Thoracic aorta (tissue), 2 donors: ENCODE measurements at regions not wholly inside any gene's neighbourhood (a gene's known extent, or its start where the extent isn't known, plus 50 kb on each side); places are given as distances from the start of the nearest gene placed in this dataset.
A peak's percentile ranks its signal among the peaks of the same experiment; 100 is the strongest.

Experiments
- ATAC-seq: fragments of 150-250 bp; one replicate; pipeline ENCODE4 v1.8.0; 2017; ENCODE audit warnings: low read depth; ENCODE audit not compliant: insufficient number of reproducible peaks, low FRiP score
- DNase-seq: peaks from one replicate; pipeline ENCODE4 v3.0.0-alpha.2; 2020; ENCODE audit warnings: low spot score
- H3K27ac ChIP-seq, 2 donors: fragments of 200-600 bp; sonication (generic); 1 replicate in 1 of 2; 2 replicates in 1 of 2; pipeline ENCODE4 v1.5.1; 2016; ENCODE audit warnings: mild to moderate bottlenecking in 2 of 2, moderate library complexity in 2 of 2
- H3K27me3 ChIP-seq: fragments of 200-600 bp; sonication (generic); replicated peaks from 2 replicates; pipeline ENCODE4 v1.6.0; 2016; ENCODE audit warnings: mild to moderate bottlenecking; ENCODE audit not compliant: insufficient read depth
- H3K36me3 ChIP-seq: fragments of 200-600 bp; sonication (generic); one replicate; pipeline ENCODE4 v1.5.1; 2016
- H3K4me1 ChIP-seq, 2 donors: fragments of 200-600 bp; sonication (generic); 1 replicate in 1 of 2; 2 replicates in 1 of 2; pipeline versions ENCODE4 v1.5.1 to v1.6.0; 2016; ENCODE audit warnings: low read depth in 2 of 2, mild to moderate bottlenecking in 1 of 2; ENCODE audit not compliant: control insufficient read depth in 1 of 2
- H3K4me3 ChIP-seq: fragments of 200-600 bp; sonication (generic); 2 replicates; pipeline ENCODE4 v1.5.1; 2016; ENCODE audit warnings: mild to moderate bottlenecking
- H3K9me3 ChIP-seq: fragments of 200-600 bp; sonication (generic); 2 replicates; pipeline ENCODE4 v1.5.1; 2016
- CTCF ChIP-seq: fragments of 200-600 bp; sonication (generic); IDR thresholded peaks from one replicate; pipeline ENCODE4 v1.5.1; 2019; ENCODE audit warnings: antibody characterized with exemption

DNA sequence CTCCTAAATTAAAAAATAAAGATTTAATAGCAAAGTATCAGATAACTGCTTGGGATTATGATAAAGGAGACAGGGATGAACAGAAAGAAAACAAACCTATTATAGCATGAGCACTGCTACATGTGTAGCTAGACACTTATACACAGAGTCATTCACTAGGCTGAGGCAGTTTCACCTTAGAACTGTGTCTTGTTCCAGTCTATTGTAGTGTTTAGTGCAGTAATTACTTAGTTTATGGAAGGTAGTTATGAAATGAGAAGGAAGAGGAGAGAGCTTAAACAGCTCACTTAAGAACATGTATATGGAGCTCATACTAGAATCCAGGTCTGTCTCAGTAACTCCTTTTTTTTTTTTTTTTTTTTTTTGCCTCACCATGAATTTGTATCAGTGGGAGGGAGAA is 441.4 kb downstream of the PDCD6IP start:
- DNase-seq (no peak), ATAC-seq (no peak)
- Histone ChIP-seq H3K9me3 (no peaks in the 10 kb centered on the region), H3K4me1 (no peaks in the 10 kb centered on the region), H3K4me3 (no peak overlapping the region), H3K36me3 (no peaks in the 10 kb centered on the region), H3K27ac (no peak overlapping the region), H3K27me3 (no peaks in the 10 kb centered on the region)
- no peak for TF ChIP-seq CTCF

DNA sequence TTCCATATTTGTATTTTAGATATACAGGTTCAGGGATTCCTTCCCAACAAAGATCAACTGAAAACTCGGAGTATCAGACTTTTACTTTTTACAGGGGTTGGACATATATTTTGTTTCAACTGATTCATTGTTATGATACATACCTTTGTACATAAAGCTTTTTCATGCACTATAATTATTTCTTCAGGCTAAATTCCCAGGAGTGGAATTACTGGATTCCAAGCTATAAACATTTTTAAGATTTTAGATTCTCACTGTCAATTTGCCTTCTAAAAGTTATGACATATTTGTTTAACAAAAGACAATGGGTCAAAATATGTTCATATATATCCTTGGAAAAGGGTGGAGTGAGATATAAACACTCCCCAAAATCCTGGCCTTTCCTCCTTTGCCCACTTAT is 449.0 kb downstream of the PDCD6IP start:
- no peaks in the 10 kb centered on the region for H3K9me3 ChIP-seq
- no peak for TF ChIP-seq CTCF
- no peaks in the 10 kb centered on the region for H3K27me3 ChIP-seq
- no peak overlapping the region for H3K27ac ChIP-seq
- ATAC-seq (no peak), DNase-seq (no peak)
- H3K4me1 ChIP-seq, result peaks cover 6 to 15% of the 10 kb centered on the region in 2 donors
- H3K36me3 ChIP-seq, result no peaks in the 10 kb centered on the region
- no peak overlapping the region for H3K4me3 ChIP-seq

GRCh38 chr3:34248352-34248751 is 449.9 kb downstream of the PDCD6IP start:
- Histone ChIP-seq H3K27me3 (no peaks in the 10 kb centered on the region), H3K4me1 (peaks cover 6 to 15% of the 10 kb centered on the region in 2 donors), H3K9me3 (no peaks in the 10 kb centered on the region), H3K36me3 (no peaks in the 10 kb centered on the region), H3K4me3 (no peak overlapping the region), H3K27ac (no peak overlapping the region)
- ATAC-seq (no peak), DNase-seq (no peak)
- TF ChIP-seq CTCF, result no peak

DNA sequence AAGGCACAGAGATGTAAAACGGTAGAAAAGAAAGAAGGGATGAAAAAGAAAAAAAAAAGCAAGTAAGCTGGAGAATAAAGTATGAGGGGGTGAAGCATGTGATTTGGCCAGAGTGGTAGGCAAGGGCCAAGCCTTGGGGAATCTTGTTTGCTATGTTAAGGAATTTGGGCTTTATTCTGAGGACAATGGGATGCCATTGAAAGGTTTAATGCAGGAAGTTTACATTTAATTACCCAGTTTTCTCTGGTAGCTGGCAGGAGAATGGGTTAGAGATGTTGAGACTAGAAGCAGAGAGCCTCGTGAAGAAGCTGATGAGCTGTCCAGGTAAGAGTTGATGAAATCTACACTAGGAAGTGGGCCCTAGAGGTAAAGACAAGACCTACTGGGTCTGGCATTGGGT is 455.9 kb downstream of the PDCD6IP start:
- peaks cover 8 to 43% of the 10 kb centered on the region in 2 donors for H3K4me1 ChIP-seq
- no peak overlapping the region for H3K27ac ChIP-seq
- TF ChIP-seq CTCF, result no peak
- DNase-seq (no peak), ATAC-seq (no peak)
- H3K36me3 ChIP-seq, result no peaks in the 10 kb centered on the region
- H3K27me3 ChIP-seq, result no peaks in the 10 kb centered on the region
- H3K9me3 ChIP-seq, result no peaks in the 10 kb centered on the region
- no peak overlapping the region for H3K4me3 ChIP-seq

DNA sequence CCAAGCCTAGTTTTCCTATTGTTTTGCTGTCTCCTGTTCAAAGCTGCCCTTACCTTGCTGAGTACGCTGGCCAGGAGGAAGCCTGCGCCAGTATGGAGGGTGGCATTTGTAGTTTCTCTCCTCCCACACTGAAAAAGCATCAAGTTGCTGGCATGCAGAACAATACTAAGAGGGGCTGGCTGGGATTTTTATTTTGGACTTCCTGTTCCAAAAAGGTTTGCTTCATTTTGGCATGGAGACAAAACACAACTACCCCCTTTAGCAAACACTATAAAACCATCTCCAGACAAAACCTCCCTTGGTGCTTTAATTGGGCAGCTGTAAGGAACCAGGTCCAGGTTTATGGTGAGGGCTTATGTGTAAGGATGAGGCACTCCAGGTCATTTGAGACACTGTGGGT is 457.6 kb downstream of the PDCD6IP start:
- TF ChIP-seq CTCF, result no peak
- peak overlapping the region; percentile 59 to 66 for H3K27ac ChIP-seq

More for the DNA sequence above, 457.6 kb downstream of the PDCD6IP start:
- no peak for DNase-seq
- no peaks in the 10 kb centered on the region for H3K9me3 ChIP-seq
- peaks cover 5 to 46% of the 10 kb centered on the region in 2 donors for H3K4me1 ChIP-seq
- H3K36me3 ChIP-seq, result no peaks in the 10 kb centered on the region
- no peaks in the 10 kb centered on the region for H3K27me3 ChIP-seq
- no peak for ATAC-seq
- H3K4me3 ChIP-seq, result no peak overlapping the region
